GM12874 (cell line): ENCODE measurements at regions not wholly inside any gene's neighbourhood (a gene's known extent, or its start where the extent isn't known, plus 50 kb on each side); places are given as distances from the start of the nearest gene placed in this dataset.

Source experiments
- TF ChIP-seq, protein P1 (sequence below): IDR thresholded peaks from 2 replicates; pipeline ENCODE4 v1.5.1; 2011; ENCODE audit warnings: low read depth, mild to moderate bottlenecking, control low read depth, low read length, moderate library complexity; ENCODE audit not compliant: insufficient read depth

DNA sequence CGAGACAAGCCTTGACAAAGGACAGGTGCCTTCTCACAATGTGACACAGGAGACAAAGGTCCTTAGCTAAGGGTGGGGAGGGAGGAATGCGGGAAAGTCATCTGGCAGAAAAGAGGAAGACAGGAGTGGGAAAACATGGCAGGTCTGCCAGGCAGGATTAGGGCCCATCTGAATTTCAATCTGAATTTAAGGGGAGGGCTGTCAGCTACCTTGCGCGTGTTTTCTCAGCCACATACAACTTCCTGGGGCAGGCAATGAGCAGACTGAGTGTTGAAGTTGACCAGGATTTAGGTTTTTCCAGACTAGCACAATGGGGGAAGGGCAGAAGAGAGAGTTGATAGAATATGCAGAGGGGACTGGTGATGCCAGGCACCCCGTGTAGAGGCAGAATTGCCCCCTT lies 66.7 kb upstream of the LARGE1 start:
- TF ChIP-seq, protein P1, sequence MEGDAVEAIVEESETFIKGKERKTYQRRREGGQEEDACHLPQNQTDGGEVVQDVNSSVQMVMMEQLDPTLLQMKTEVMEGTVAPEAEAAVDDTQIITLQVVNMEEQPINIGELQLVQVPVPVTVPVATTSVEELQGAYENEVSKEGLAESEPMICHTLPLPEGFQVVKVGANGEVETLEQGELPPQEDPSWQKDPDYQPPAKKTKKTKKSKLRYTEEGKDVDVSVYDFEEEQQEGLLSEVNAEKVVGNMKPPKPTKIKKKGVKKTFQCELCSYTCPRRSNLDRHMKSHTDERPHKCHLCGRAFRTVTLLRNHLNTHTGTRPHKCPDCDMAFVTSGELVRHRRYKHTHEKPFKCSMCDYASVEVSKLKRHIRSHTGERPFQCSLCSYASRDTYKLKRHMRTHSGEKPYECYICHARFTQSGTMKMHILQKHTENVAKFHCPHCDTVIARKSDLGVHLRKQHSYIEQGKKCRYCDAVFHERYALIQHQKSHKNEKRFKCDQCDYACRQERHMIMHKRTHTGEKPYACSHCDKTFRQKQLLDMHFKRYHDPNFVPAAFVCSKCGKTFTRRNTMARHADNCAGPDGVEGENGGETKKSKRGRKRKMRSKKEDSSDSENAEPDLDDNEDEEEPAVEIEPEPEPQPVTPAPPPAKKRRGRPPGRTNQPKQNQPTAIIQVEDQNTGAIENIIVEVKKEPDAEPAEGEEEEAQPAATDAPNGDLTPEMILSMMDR: no peak

DNA sequence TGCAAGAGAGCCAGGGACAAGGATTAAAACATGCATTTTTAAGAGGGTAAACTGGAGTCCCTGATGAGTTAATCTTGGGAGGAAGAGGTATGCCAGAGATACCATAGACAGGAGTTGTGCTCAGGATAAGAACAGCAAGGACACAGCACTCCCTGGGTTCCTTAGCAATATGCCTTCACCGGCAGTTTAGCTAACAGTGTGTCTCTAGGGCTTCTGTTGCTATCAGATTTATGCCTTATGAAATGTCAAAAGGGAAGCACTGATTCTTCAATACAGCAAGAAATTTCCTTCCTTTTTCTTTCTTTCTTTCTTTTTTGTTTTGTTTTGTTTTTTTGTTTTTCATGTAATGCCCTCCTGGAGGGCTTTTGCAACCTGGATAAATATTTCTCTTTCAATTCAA lies 71.3 kb upstream of the LARGE1 start:
- TF ChIP-seq, protein P1: no peak

DNA sequence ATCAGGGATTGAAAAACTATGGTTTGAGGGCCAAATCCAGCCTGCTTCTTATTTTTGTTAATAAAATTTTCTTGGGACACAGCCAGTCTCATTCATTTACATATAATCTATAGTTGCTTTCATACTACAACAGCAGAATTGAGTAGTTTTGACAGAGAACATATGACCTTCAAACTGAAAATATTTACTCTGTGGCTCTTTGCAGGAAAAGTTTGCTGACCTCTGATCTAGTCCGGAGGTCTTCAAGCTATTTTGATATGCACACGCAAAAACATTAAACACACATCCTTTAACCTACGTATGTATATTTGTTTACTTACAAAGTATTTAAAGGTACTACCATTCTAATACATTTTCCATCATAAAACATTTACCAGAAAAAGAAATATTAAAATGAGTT lies 76.5 kb upstream of the LARGE1 start:
- TF ChIP-seq, protein P1: no peak

DNA sequence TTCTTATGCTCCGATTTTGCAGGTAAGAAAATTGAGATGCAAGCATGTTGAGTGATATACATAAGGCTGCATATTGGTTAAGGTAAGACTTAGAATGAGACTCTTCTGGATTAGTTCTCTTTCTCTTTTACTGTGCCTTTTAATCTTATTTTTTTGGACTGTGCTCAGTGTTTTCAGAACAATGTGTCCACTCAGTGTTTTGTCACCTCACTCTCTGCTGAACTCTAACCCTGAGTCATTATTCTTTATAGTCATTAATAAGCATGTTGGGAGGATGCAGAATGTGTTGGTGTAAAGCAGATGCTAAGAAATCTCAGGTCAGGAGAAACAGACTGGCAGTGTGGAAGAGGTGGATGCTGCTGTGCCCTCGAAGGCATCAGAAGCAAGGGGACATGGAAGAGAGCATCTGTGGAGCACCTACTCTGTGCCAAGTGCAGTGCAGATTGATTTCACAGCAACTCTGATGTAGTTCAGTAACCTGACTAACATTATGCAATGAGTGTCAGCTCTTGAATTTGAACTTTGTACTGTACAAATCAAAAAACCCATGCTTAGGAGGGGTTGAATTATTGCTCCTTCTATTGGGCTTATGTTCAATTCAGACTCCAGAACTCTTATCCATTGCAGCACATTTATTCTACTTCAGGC lies 80.7 kb upstream of the LARGE1 start:
- TF ChIP-seq, protein P1: no peak

DNA sequence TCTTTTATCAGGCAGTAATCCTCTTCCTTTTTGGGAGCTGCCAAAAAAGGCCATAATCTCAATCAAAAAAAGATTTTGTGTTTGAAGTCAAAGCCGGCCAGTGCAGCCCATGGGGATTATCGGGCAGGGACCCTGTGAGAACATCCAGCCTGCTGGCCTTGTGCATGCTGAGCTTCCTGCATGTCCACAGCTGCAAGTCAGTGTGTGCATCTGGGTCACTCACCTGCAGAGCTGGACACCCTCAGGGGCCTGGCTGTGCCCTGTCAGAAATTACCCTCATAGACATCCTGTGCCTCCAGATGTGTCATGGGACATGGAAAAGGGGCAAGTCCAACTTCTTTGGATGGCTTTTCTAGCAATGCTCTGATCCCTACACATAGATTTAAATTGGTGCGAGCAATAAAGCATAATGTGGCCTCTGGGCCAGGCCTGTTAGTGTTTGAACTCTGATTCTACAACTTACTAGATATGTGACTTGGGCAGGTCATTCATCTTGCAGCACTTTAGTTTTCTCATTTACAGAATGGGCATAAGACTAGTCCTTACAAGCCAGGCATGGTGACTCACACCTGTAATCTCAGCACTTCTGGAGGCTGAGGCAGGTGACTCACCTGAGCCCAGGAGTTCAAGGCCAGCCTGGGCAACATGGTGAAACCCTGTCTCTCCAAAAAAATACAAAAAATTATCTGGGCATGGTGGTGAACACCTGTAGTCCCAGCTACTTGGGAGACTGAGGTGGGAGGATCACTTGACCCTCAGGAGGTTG lies 81.6 kb upstream of the LARGE1 start:
- TF ChIP-seq, protein P1: no peak

DNA sequence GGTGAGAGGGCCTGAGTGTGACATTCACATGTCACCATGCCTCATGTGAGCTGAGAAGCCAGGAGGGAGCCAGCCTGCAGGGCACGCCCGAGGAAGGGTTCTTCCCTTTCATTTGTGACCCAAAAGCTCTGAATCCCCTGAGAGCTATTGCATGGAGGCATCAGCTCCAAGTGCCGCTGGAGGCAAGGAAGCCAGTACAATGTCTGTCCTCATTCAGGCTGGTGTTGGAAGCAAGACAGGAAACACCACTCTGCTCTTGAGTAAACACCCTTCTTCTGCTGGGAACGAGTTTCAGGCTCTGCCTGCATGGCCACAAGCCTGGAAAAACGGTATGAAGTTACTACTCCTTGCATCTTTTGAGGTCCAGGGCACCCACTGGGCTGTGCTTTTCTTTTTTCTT lies 83.8 kb upstream of the LARGE1 start:
- TF ChIP-seq, protein P1: no peak

DNA sequence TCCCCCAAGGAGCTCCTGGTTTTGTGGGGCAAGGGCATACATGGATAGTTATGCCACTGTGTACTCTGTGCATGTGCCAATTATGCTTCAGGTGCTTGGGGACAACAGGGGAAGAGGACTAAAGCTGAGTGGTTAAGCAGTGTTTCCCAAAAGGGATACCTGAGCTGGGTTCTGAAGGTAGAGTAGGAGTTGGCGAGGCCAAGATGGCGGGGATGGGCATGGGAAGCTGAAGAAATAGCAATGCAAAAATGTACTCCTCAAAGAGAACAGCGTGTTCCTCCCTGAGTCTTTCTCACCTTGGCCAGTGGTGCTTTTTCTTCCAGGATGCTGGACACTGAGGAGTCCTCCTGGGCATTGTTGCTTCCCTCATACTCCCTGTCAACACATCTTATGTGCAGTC lies 90.0 kb upstream of the LARGE1 start:
- TF ChIP-seq, protein P1: no peak
